Rectal smooth muscle tissue (tissue), 1 donor: ENCODE measurements at regions not wholly inside any gene's neighbourhood (a gene's known extent, or its start where the extent isn't known, plus 50 kb on each side); places are given as distances from the start of the nearest gene placed in this dataset.

Experiments used
- H3K27ac ChIP-seq: one replicate; pipeline ENCODE4 v1.7.0; 2013; ENCODE audit warnings: low read depth, low read length, inconsistent platforms
- H3K27me3 ChIP-seq: one replicate; pipeline ENCODE4 v1.7.0; 2013; ENCODE audit warnings: low read length; ENCODE audit not compliant: control insufficient read depth, insufficient read depth
- H3K36me3 ChIP-seq: one replicate; pipeline ENCODE4 v1.7.0; 2013; ENCODE audit warnings: low read length; ENCODE audit not compliant: control insufficient read depth, insufficient read depth
- H3K4me1 ChIP-seq: one replicate; pipeline ENCODE4 v1.7.0; 2013; ENCODE audit warnings: low read length; ENCODE audit not compliant: control insufficient read depth, insufficient read depth
- H3K4me3 ChIP-seq: one replicate; pipeline ENCODE4 v1.7.0; 2013; ENCODE audit warnings: low read length
- H3K9ac ChIP-seq: one replicate; pipeline ENCODE4 v1.7.0; 2013; ENCODE audit warnings: low read length

- H3K4me3 ChIP-seq = no peak overlapping the region
- H3K27me3 ChIP-seq = no peaks in the 10 kb centered on the region
- H3K27ac ChIP-seq = no peak overlapping the region
- H3K4me1 ChIP-seq = no peaks in the 10 kb centered on the region
- H3K36me3 ChIP-seq = no peaks in the 10 kb centered on the region
- no peak overlapping the region for H3K9ac ChIP-seq
These were observed 160.1 kb downstream of the GATA3 start for GRCh38 chr10:8214587-8214986.

GRCh38 chr10:8216893-8217292 is 162.4 kb downstream of the GATA3 start:
- no peak overlapping the region for H3K9ac ChIP-seq
- H3K27ac ChIP-seq = no peak overlapping the region
- H3K36me3 ChIP-seq = no peaks in the 10 kb centered on the region
- H3K4me1 ChIP-seq = no peaks in the 10 kb centered on the region
- no peak overlapping the region for H3K4me3 ChIP-seq
- H3K27me3 ChIP-seq = no peaks in the 10 kb centered on the region

GRCh38 chr10:8221451-8221850 is 167.0 kb downstream of the GATA3 start:
- no peak overlapping the region for H3K27ac ChIP-seq
- H3K27me3 ChIP-seq = no peaks in the 10 kb centered on the region
- H3K4me3 ChIP-seq = no peak overlapping the region
- H3K36me3 ChIP-seq = no peaks in the 10 kb centered on the region
- no peaks in the 10 kb centered on the region for H3K4me1 ChIP-seq
- no peak overlapping the region for H3K9ac ChIP-seq

- no peak overlapping the region for H3K9ac ChIP-seq
- no peaks in the 10 kb centered on the region for H3K36me3 ChIP-seq
- H3K27me3 ChIP-seq = no peaks in the 10 kb centered on the region
- no peak overlapping the region for H3K4me3 ChIP-seq
- H3K4me1 ChIP-seq = no peaks in the 10 kb centered on the region
- no peak overlapping the region for H3K27ac ChIP-seq
These were observed 170.1 kb downstream of the GATA3 start for GRCh38 chr10:8224591-8224990.

GRCh38 chr10:8225187-8225586 is 170.7 kb downstream of the GATA3 start:
- Histone ChIP-seq H3K4me1 (no peaks in the 10 kb centered on the region), H3K27me3 (no peaks in the 10 kb centered on the region), H3K4me3 (no peak overlapping the region), H3K27ac (no peak overlapping the region), H3K9ac (no peak overlapping the region), H3K36me3 (no peaks in the 10 kb centered on the region)

GRCh38 chr10:8227246-8227645 is 172.8 kb downstream of the GATA3 start:
- no peak overlapping the region for H3K9ac ChIP-seq
- no peaks in the 10 kb centered on the region for H3K36me3 ChIP-seq
- H3K27me3 ChIP-seq = no peaks in the 10 kb centered on the region
- H3K4me3 ChIP-seq = no peak overlapping the region
- no peak overlapping the region for H3K27ac ChIP-seq
- no peaks in the 10 kb centered on the region for H3K4me1 ChIP-seq

GRCh38 chr10:8229153-8229552 is 174.7 kb downstream of the GATA3 start:
- Histone ChIP-seq H3K27ac (no peak overlapping the region), H3K9ac (no peak overlapping the region), H3K4me1 (no peaks in the 10 kb centered on the region), H3K4me3 (no peak overlapping the region), H3K27me3 (no peaks in the 10 kb centered on the region), H3K36me3 (no peaks in the 10 kb centered on the region)

GRCh38 chr10:8230902-8231301 is 176.4 kb downstream of the GATA3 start:
- Histone ChIP-seq H3K9ac (no peak overlapping the region), H3K4me1 (no peaks in the 10 kb centered on the region), H3K27ac (no peak overlapping the region), H3K4me3 (no peak overlapping the region), H3K27me3 (no peaks in the 10 kb centered on the region), H3K36me3 (no peaks in the 10 kb centered on the region)

- H3K9ac ChIP-seq = no peak overlapping the region
- no peak overlapping the region for H3K27ac ChIP-seq
- no peaks in the 10 kb centered on the region for H3K36me3 ChIP-seq
- no peaks in the 10 kb centered on the region for H3K4me1 ChIP-seq
- H3K27me3 ChIP-seq = peaks cover 1% of the 10 kb centered on the region
- no peak overlapping the region for H3K4me3 ChIP-seq
These were observed 178.6 kb downstream of the GATA3 start for GRCh38 chr10:8233049-8233448.

GRCh38 chr10:8233832-8234259 is 179.4 kb downstream of the GATA3 start:
- Histone ChIP-seq H3K27me3 (peaks cover 4% of the 10 kb centered on the region), H3K9ac (no peak overlapping the region), H3K27ac (no peak overlapping the region), H3K4me3 (no peak overlapping the region), H3K4me1 (no peaks in the 10 kb centered on the region), H3K36me3 (no peaks in the 10 kb centered on the region)

GRCh38 chr10:8235253-8236027 is 181.0 kb downstream of the GATA3 start:
- Histone ChIP-seq H3K9ac (no peak overlapping the region), H3K4me3 (no peak overlapping the region), H3K4me1 (no peaks in the 10 kb centered on the region), H3K36me3 (no peaks in the 10 kb centered on the region), H3K27ac (no peak overlapping the region), H3K27me3 (peaks cover 5% of the 10 kb centered on the region)

- no peaks in the 10 kb centered on the region for H3K36me3 ChIP-seq
- H3K27me3 ChIP-seq = peaks cover 5% of the 10 kb centered on the region
- no peak overlapping the region for H3K4me3 ChIP-seq
- no peaks in the 10 kb centered on the region for H3K4me1 ChIP-seq
- no peak overlapping the region for H3K27ac ChIP-seq
- no peak overlapping the region for H3K9ac ChIP-seq
These were observed 184.5 kb downstream of the GATA3 start for GRCh38 chr10:8238986-8239385.

GRCh38 chr10:8240861-8241260 is 186.4 kb downstream of the GATA3 start:
- Histone ChIP-seq H3K4me1 (no peaks in the 10 kb centered on the region), H3K4me3 (no peak overlapping the region), H3K9ac (no peak overlapping the region), H3K27ac (no peak overlapping the region), H3K36me3 (no peaks in the 10 kb centered on the region), H3K27me3 (peaks cover 5% of the 10 kb centered on the region)
